ENCODE measurements at regions not wholly inside any gene's neighbourhood (a gene's known extent, or its start where the extent isn't known, plus 50 kb on each side); places are given as distances from the start of the nearest gene placed in this dataset.

GRCh38 chr6:67252663-67253062 is 1382.4 kb upstream of the ADGRB3 start:
- DNase-seq (ENCODE audit: low read depth), result no peak
- no peak for TF ChIP-seq CTCF (IDR thresholded peaks at IDR 0.05; ENCODE audit: control insufficient read depth, insufficient read depth, low read depth, low read length, missing control alignments)
- no peak overlapping the region for H3K4me3 ChIP-seq (ENCODE audit: control insufficient read depth, low read depth, low read length)

GRCh38 chr6:67248077-67248476 is 1387.0 kb upstream of the ADGRB3 start:
- no peak for TF ChIP-seq CTCF (IDR thresholded peaks at IDR 0.05; ENCODE audit: control insufficient read depth, insufficient read depth, low read depth, low read length, missing control alignments)
- H3K4me3 ChIP-seq (ENCODE audit: control insufficient read depth, low read depth, low read length), result no peak overlapping the region
- no peak for DNase-seq (ENCODE audit: low read depth)

- TF ChIP-seq CTCF (IDR thresholded peaks at IDR 0.05; ENCODE audit: control insufficient read depth, insufficient read depth, low read depth, low read length, missing control alignments), result no peak
- DNase-seq (ENCODE audit: low read depth), result no peak
- no peak overlapping the region for H3K4me3 ChIP-seq (ENCODE audit: control insufficient read depth, low read depth, low read length)
Measured at GRCh38 chr6:67244037-67244436, 1391.0 kb upstream of the ADGRB3 start.

- no peak for TF ChIP-seq CTCF (IDR thresholded peaks at IDR 0.05; ENCODE audit: control insufficient read depth, insufficient read depth, low read depth, low read length, missing control alignments)
- no peak overlapping the region for H3K4me3 ChIP-seq (ENCODE audit: control insufficient read depth, low read depth, low read length)
- no peak for DNase-seq (ENCODE audit: low read depth)
Measured at GRCh38 chr6:67237277-67237676, 1397.8 kb upstream of the ADGRB3 start.

- TF ChIP-seq CTCF (IDR thresholded peaks at IDR 0.05; ENCODE audit: control insufficient read depth, insufficient read depth, low read depth, low read length, missing control alignments), result no peak
- no peak for DNase-seq (ENCODE audit: low read depth)
- no peak overlapping the region for H3K4me3 ChIP-seq (ENCODE audit: control insufficient read depth, low read depth, low read length)
Measured at GRCh38 chr6:67231092-67231491, 1404.0 kb upstream of the ADGRB3 start.

- DNase-seq (ENCODE audit: low read depth), result no peak
- no peak for TF ChIP-seq CTCF (IDR thresholded peaks at IDR 0.05; ENCODE audit: control insufficient read depth, insufficient read depth, low read depth, low read length, missing control alignments)
- H3K4me3 ChIP-seq (ENCODE audit: control insufficient read depth, low read depth, low read length), result no peak overlapping the region
Measured at GRCh38 chr6:67224989-67225388, 1410.1 kb upstream of the ADGRB3 start.

GRCh38 chr6:67221226-67221625 is 1413.9 kb upstream of the ADGRB3 start:
- TF ChIP-seq CTCF (IDR thresholded peaks at IDR 0.05; ENCODE audit: control insufficient read depth, insufficient read depth, low read depth, low read length, missing control alignments), result no peak
- DNase-seq (ENCODE audit: low read depth), result no peak
- no peak overlapping the region for H3K4me3 ChIP-seq (ENCODE audit: control insufficient read depth, low read depth, low read length)

Data from AG09309 (cell line).